PFSK-1 (cell line): ENCODE measurements at regions not wholly inside any gene's neighbourhood (a gene's known extent, or its start where the extent isn't known, plus 50 kb on each side); places are given as distances from the start of the nearest gene placed in this dataset.

Experiments
- FOXP2 ChIP-seq: optimal IDR thresholded peaks from 2 replicates; pipeline ENCODE3; 2011; ENCODE audit warnings: borderline replicate concordance, control low read depth, inconsistent platforms; ENCODE audit not compliant: insufficient read depth; ENCODE audit errors: extremely low read length, extremely low read depth
- POLR2AphosphoS5 ChIP-seq: IDR thresholded peaks from 2 replicates; pipeline ENCODE4 v1.6.1; 2012; ENCODE audit warnings: low read depth, mild to moderate bottlenecking, control low read depth, low read length, moderate library complexity
- REST ChIP-seq, 2 experiments: IDR thresholded peaks; 2 replicates each; pipeline versions ENCODE4 v1.6.1 to v1.8.0; 2011 to 2012; ENCODE audit warnings: low read depth in 2 of 2, low read length in 2 of 2, control low read depth in 1 of 2, inconsistent platforms in 1 of 2, mild to moderate bottlenecking in 1 of 2, moderate library complexity in 1 of 2; ENCODE audit not compliant: insufficient read depth in 1 of 2
- SIN3A ChIP-seq: IDR thresholded peaks from 2 replicates; pipeline ENCODE4 v1.6.1; 2012; ENCODE audit warnings: mild to moderate bottlenecking, low read length, moderate library complexity, borderline replicate concordance; ENCODE audit not compliant: insufficient read depth
- TAF1 ChIP-seq: IDR thresholded peaks from 2 replicates; pipeline ENCODE4 v1.6.1; 2012; ENCODE audit warnings: low read length, control low read depth, borderline replicate concordance; ENCODE audit not compliant: insufficient read depth

DNA sequence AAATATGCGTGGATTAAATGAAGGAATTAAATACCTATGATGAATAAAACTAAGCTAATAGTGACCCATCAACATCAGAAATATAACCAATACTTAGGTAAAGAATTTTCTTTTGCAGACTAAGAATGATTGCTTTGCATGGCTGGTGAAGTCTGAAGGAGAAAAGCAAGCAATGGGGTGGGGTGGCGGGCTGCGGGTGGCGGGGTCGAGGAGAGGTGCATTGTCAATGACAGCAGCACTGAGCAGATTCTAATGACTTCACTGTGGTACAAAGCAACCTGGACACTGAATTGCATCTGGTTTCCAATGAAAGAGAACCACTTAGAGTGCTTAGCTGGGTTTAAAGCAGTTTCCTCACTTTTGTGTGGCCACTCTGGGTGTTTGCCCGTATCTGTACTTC lies 171.5 kb upstream of the IL12A start:
- no peak for TF ChIP-seq SIN3A
- no peak for TF ChIP-seq REST (IDR thresholded peaks at IDR 0.05; ENCODE audit: insufficient read depth in 1 of 2, low read depth in 2 of 2, low read length in 2 of 2)
- no peak for TF ChIP-seq TAF1
- TF ChIP-seq POLR2AphosphoS5: no peak
- no peak for TF ChIP-seq FOXP2

- no peak for TF ChIP-seq TAF1
- no peak for TF ChIP-seq REST (IDR thresholded peaks at IDR 0.05; ENCODE audit: insufficient read depth in 1 of 2, low read depth in 2 of 2, low read length in 2 of 2)
- TF ChIP-seq FOXP2: no peak
- no peak for TF ChIP-seq POLR2AphosphoS5
- no peak for TF ChIP-seq SIN3A
These were observed 171.1 kb upstream of the IL12A start for GRCh38 chr3:159817571-159817970.

- TF ChIP-seq SIN3A: no peak
- TF ChIP-seq POLR2AphosphoS5: no peak
- TF ChIP-seq REST (IDR thresholded peaks at IDR 0.05; ENCODE audit: insufficient read depth in 1 of 2, low read depth in 2 of 2, low read length in 2 of 2): no peak
- no peak for TF ChIP-seq FOXP2
- TF ChIP-seq TAF1: no peak
These were observed 170.2 kb upstream of the IL12A start for GRCh38 chr3:159818399-159818798.

GRCh38 chr3:159818997-159819500 lies 169.6 kb upstream of the IL12A start:
- TF ChIP-seq POLR2AphosphoS5 (no peak), REST (IDR thresholded peaks at IDR 0.05; ENCODE audit: insufficient read depth in 1 of 2, low read depth in 2 of 2, low read length in 2 of 2) (no peak), FOXP2 (no peak), TAF1 (no peak), SIN3A (no peak)

DNA sequence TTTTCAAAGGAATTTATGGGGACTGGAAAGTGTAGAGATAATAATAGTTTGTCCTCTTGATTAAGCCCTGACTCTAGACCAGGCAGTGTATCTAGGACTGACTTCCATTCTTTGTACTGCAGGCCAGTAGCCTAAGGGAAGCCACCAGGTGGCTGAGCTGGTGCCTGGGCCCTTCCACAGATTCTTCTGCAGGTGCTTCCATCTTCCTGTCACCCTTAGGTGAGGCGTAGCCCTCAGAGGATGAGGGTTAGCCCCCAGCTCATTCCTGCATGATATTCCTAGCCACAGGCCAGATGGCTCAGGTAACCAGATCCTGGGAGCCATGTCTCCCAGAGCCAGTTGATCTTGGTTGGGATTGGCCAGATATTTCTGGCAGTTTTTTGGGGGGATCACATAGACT lies 169.0 kb upstream of the IL12A start:
- TF ChIP-seq REST (IDR thresholded peaks at IDR 0.05; ENCODE audit: insufficient read depth in 1 of 2, low read depth in 2 of 2, low read length in 2 of 2): no peak
- TF ChIP-seq SIN3A: no peak
- TF ChIP-seq TAF1: no peak
- TF ChIP-seq POLR2AphosphoS5: no peak
- TF ChIP-seq FOXP2: no peak
